NCI-H2107 (cell line): ENCODE measurements at regions not wholly inside any gene's neighbourhood (a gene's known extent, or its start where the extent isn't known, plus 50 kb on each side); places are given as distances from the start of the nearest gene placed in this dataset.

ENCODE experiments used
- DNase-seq: peaks from one replicate; lab custom pipeline; 2025; lab: John Stamatoyannopoulos, UW

GRCh38 chr14:40903709-40904108 is 703.0 kb upstream of the LRFN5 start:
- no peak for DNase-seq

- no peak for DNase-seq
These were observed 707.2 kb upstream of the LRFN5 start for GRCh38 chr14:40899435-40899834.

- DNase-seq, result no peak
These were observed 711.8 kb upstream of the LRFN5 start for GRCh38 chr14:40894846-40895245.

DNA sequence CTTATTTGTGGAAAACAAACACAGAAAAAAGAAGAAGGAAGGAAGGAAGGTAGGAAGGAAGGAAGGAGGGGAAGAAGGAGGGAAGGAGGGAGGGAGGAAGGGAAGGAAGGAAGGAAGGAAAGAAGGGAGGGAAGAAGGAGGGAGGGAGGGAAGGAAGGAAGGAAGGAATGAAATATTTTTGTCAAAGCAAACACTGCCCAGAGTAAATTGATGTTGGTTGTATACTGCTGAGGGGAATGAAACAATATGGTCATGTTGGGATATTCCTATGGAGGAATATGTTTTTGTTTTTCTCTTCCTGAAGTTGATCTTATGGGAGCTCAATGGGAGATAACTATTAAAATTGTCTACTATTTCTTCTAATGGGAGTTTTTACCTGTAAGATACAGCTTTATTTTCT is 717.5 kb upstream of the LRFN5 start:
- DNase-seq, result no peak

DNA sequence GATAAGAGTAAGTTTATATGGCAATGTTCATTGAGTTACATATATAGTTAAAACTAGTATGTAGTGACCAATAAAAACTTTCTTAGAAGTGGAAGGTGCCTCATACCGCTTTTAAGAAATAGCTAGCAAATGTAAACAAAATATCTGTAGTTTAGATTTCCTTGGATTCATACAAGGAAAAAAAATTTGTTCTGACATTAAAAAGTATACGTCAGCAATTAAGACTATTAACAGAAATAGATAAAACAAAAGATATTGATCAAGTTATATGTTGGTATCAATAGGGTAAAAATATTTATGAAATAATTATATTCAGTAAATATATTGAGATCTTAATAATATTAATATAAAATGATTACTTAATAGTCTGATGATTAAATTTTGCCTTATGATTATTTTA is 718.8 kb upstream of the LRFN5 start:
- no peak for DNase-seq

GRCh38 chr14:40870252-40870651 is 736.4 kb upstream of the LRFN5 start:
- DNase-seq, result no peak

DNA sequence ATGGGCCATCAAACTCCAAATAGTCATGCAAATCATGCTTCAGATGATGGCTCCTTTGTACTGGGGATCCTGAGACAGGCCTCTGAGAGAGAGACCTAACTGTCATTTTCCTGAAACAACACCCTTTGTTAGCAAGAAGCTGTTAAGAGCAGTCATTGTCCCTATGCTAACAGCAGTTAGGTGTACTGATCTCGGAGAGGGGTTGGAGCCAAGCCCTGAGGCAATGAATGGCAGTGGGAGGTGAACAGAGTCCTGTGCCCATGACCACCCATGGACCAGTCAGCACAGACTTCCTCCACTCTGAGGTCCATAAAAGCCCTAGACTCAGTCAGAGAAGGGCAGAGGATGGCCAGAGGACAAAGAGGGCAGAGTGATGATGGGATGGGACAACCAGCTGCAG is 747.6 kb upstream of the LRFN5 start:
- DNase-seq, result no peak

DNA sequence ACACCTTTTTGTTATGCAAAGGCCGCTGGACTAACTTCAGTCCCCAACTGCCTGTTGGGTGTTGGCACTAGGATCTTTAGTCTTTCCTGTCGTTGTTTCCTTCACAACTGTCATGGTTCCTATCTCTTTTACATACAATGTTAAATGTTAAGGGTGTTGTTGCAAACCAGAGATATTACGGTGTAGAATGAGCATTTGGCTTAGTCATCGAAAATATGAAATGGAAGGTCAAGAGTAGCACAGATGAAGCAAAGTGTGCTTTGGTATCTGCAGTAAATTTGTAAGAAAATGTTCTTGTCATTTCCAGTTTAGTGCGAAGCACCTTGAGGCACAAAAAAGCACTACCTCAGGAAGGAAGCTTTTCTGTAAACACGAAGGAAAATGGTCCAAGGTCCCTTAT is 751.3 kb upstream of the LRFN5 start:
- DNase-seq, result no peak

DNA sequence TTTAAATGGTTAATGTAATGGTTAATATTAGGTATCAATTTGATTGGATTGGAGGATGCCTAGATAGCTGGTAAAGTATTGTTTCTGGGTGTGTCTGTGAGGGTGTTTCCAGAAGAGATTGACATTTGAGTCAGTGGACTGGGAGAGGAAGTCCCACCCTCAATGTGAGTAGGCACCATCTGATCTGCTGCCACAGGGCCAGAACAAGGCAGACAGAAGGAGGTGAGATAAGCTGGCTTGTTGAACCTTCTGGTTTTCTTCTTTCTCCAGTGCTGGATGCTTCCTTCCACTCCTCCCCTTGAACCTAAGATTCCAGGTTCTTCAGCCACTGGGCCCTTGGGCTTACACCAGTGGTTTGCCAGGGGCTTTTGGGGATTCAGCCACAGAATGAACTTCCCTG is 756.5 kb upstream of the LRFN5 start:
- no peak for DNase-seq

GRCh38 chr14:40847480-40847879 is 759.2 kb upstream of the LRFN5 start:
- DNase-seq, result no peak

- no peak for DNase-seq
These were observed 763.9 kb upstream of the LRFN5 start for GRCh38 chr14:40842816-40843215.

GRCh38 chr14:40841886-40842285 is 764.8 kb upstream of the LRFN5 start:
- DNase-seq, result no peak

DNA sequence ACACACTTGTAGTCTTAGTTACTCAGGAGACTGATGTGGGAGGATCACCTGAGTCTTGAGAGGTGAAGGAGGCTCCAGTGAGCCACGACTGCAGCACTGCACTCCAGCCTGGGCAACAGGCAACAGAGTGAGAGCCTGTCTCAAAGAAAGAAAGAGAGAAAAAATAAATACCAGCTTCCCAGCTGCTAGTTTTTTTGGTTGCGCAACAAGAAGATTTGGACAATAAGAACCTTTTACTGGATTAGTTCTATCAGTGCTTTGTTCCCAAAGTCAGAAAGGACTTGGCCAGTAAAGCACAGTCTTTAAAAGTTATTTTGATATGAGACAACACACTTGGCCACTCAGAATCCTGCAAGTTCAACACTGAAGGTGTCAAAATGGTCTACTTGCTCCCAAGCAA is 768.1 kb upstream of the LRFN5 start:
- no peak for DNase-seq

DNA sequence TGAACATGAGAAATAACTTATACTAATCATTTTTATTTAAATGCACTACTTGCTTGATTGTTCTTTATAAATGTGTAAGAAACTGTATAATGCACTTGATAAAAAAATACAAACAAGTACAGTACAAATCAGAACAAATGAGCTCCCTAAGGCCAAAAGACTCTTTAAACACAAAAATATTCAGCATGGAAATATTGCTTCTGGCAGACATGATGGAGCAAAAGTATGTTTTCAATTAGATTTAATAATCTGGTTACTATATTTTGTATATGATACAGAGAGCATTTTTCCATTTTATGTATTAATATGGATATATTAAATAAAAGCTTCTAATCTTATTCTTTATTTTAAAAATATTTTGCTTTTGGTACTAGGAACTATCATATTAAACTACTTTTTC is 800.2 kb upstream of the LRFN5 start:
- no peak for DNase-seq

DNA sequence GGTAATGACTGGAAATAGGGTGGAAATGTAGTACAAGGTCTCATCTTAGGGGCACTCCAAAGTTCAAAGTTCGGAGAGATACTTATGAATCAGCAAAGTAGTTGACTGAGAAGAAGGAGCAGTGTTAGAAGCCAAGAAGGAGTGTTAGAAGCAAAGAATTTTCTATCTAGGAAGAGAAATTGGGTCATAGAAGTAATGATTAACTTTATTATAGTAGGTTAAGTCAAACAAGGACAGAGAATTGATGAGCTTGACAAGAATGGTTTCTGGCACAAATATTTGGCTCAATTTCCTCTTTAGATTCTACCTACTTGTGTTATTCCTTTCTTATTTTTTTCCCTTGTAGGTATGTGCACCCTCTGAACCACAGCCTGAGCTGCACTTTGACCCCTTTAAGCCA is 810.5 kb upstream of the LRFN5 start:
- DNase-seq, result no peak

GRCh38 chr14:40784860-40785259 is 821.8 kb upstream of the LRFN5 start:
- DNase-seq, result no peak

DNA sequence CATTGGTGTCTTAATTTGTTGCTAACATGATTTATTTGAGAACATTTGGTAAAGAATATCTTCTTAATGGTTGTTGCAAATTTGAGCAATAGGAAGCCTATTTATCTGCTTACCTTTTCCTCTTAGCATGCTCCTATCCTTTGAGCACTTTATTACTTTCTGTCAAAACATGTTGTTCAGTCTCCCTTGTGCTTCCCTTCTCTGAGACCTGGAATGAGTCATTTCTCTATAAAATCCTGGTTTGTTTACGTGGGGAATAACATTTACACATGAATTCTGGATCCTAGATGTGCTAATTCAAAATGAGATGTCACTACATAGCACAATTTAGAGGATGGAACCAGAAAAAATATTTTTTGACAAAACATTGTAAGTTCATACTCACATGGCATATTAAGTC is 844.0 kb upstream of the LRFN5 start:
- DNase-seq, result no peak

DNA sequence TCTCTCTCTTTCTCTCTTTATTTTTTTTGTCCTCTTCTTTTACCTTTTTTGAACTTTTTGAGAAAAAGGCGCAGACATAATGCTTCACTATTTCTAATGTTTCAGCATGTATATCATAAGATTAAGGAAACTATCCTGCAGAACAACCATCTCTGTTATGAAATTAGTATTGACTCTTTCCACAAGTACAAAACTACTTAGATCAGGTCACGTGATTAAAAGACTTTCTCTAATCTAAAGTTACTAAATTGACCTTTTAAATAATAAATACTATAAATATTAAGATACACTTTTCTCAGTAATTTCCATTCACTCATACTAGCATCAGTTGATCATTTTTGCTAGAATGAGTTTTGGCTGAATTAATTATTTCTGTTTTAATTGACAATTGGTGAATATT is 844.5 kb upstream of the LRFN5 start:
- no peak for DNase-seq

DNA sequence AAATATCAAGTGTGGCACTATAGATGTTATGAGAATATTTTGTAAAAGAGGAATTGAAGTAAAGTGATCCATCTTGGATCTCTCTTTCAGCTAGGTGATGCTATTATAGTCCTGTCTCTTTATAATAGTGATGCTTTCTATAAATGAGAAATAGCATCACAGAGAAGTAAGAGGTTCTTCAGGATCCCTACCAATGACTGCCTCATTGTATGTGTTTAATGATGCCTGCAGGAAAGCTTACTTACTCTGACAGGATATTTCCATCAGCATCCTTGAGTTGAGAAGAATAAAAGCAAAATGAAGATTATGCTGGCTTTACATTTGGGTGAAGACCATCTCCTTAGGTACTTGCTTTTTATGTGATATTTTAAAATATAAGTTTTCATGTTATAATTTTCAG is 846.0 kb upstream of the LRFN5 start:
- no peak for DNase-seq

DNA sequence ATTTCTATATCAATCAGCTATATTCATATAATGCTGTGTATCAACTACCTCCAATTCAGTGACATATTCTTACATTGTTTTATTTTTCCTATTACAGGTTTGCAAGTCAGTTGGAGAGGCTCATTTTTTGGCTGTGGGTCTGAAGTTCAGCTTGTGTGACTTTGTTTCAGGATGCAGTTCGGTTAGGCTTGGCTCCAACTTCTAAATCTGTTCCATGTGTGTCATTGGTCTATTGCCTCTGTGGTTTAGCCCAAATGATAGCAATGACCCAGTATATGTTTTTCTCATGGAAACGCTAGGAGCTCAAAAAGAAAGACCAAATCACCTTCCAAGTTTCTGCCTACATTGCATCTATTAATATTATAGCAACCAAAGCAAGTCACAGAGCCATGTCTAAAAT is 848.6 kb upstream of the LRFN5 start:
- no peak for DNase-seq

DNA sequence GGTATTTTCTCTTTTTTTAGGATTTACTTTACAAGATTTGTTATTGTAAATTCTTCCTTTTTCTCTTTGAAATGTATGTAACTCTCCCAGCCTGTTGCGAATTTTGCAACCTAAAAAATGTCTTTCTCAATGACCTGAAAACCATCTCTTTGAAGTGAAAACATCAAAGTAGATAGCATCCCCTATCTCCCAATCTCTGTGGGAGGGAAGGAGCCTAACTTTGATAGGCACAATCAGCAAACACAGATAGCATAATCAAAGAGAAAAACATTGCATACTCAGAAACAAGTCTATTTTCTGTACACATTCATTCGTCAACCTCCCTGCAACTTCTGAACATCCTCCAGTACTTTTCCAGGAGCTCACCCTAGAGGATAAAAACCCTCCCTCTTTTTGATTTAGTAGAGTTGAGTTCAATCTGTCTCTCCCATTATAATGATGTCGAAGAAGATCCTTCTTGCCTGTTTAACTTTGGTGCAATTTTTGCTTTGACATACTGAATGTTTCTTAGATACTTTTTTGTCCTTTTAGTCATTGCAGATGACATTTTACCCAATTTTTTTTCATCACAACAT is 849.2 kb upstream of the LRFN5 start:
- no peak for DNase-seq

DNA sequence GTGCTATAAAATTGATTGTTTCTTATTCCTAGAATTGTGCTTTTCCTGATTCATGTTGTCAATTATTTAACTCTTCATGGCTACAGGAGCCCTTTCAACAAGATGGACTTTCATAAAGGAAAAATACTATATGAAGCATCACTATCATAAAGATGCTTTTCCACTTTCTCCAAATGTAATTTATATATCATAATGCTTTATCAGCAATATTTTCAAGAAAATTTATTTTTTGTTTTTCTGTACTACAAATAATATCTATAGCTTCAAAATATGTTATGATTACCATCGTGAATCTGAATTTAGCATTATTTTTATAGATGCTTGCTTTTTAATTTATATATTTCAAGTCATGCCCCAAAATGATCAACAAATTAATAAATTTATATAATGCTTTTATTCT is 873.5 kb upstream of the LRFN5 start:
- no peak for DNase-seq

DNA sequence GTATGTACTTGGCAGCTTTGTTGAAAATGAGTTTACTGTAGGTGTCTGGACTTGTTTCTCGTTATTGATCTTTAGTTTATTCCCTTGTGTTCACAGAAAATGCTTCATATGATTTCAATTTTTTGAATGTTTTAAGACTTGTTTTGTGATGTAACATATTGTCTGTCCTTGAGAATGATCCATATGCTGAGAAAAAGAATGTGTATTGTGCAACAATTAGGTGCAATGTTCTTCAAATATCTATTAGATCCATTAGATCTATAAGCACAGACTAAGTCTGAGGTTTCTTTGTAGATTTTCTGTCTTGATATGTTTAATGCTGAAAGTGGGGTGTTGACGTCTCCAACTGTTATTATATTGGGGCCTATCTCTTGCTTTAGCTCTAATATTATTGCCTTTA is 879.6 kb upstream of the LRFN5 start:
- DNase-seq, result no peak

DNA sequence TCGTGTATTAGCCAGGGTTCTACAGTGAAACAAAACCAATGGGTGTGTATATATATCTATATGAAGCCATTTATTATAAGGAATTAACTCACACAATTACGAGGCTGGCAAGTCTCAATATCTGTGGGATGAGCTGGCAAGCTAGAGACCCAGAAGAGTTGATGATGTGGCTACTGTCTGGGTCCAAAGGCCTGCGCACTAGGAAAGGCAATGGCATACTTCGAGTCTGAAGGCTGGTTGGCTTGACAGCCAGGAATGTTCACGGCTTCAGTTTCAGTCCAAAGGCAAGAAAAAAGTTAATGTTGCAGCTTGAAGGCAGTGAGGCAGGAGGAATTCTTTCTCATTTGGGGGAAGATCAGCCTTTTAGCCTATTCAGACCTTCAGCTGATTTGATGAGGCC is 893.3 kb upstream of the LRFN5 start:
- DNase-seq, result no peak

DNA sequence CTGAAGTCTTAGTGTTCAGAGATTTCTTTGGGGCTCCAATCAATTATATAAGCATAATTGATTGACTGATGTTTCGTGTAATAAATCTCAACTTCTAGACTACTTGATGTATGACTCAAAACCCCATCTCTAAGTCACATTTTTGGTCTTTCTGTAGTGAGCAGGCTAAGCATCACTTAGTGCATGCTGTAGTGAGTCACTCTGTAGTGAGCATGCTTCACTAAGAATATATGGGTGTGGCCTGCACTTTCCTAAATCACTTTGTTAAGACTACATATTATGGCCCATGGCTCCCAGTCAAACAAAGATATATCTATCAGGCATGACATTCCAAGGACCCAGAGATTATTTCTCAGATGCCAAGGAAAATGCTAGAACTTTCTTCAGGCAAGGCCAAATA is 909.4 kb upstream of the LRFN5 start:
- DNase-seq, result no peak
